PC-9 (cell line): ENCODE measurements at regions not wholly inside any gene's neighbourhood (a gene's known extent, or its start where the extent isn't known, plus 50 kb on each side); places are given as distances from the start of the nearest gene placed in this dataset.

ENCODE experiments used
- EZH2 ChIP-seq: fragments of 200-600 bp; sonication (generic); IDR thresholded peaks from 2 replicates; pipeline ENCODE4 v1.8.0; 2017; ENCODE audit warnings: antibody characterized with exemption, low read depth
- TF ChIP-seq, protein P1 (sequence below): fragments of 200-600 bp; sonication (generic); conservative IDR thresholded peaks from 2 replicates; pipeline ENCODE4 v1.6.1; 2017; ENCODE audit warnings: mixed run types, antibody characterized with exemption, mild to moderate bottlenecking, moderate library complexity

DNA sequence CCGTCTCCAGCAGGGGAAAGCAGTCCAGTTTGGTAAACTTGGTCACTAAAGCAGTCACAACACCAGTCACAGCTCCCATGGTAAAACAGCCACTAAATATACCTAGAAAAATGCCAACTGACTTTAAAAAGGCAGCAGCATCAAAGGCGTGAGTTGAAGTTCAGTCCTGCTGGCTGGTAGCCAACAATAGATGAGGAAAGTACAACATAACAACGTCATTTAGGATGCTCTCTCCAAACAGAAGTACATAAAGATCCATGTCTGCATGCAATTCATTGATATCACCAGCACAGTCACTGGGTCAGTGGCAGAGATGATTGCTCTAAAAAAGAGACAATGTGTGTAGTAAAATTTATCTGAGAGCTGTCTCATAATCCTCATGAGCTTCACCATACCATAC is 59.3 kb upstream of the TMPO start:
- TF ChIP-seq, protein P1, sequence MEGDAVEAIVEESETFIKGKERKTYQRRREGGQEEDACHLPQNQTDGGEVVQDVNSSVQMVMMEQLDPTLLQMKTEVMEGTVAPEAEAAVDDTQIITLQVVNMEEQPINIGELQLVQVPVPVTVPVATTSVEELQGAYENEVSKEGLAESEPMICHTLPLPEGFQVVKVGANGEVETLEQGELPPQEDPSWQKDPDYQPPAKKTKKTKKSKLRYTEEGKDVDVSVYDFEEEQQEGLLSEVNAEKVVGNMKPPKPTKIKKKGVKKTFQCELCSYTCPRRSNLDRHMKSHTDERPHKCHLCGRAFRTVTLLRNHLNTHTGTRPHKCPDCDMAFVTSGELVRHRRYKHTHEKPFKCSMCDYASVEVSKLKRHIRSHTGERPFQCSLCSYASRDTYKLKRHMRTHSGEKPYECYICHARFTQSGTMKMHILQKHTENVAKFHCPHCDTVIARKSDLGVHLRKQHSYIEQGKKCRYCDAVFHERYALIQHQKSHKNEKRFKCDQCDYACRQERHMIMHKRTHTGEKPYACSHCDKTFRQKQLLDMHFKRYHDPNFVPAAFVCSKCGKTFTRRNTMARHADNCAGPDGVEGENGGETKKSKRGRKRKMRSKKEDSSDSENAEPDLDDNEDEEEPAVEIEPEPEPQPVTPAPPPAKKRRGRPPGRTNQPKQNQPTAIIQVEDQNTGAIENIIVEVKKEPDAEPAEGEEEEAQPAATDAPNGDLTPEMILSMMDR = no peak
- TF ChIP-seq EZH2 = no peak
